ENCODE measurements at regions not wholly inside any gene's neighbourhood (a gene's known extent, or its start where the extent isn't known, plus 50 kb on each side); places are given as distances from the start of the nearest gene placed in this dataset.

- no peak for DNase-seq
Measured at GRCh38 chr5:179497636-179498340, 52.6 kb upstream of the RUFY1 start.

GRCh38 chr5:179495906-179496455 lies 54.4 kb upstream of the RUFY1 start:
- no peak for DNase-seq

- DNase-seq = no peak
Measured at GRCh38 chr5:179494774-179495526, 55.4 kb upstream of the RUFY1 start.

DNA sequence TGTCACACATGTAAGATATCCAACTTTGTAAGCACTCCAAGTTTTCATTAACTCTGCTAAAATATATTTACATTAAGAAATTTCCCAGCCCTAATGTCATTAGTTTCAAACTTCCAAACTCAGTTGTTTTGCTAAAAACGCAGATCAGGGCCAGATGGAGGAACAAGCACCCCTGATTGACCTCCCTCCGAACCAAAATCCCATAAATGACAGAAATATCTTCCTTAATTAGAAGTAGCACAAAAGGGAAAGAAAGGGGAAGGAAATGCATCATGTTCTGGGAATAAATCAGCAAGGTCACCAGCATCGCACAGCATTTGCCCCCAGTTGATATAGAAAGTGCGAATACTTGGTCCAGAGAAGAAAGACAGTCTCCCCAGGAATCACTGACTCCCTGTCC lies 61.4 kb upstream of the RUFY1 start:
- peak; percentile 71 for DNase-seq

GRCh38 chr5:179488491-179488890 lies 61.9 kb upstream of the RUFY1 start:
- no peak for DNase-seq

- DNase-seq = no peak
Measured at GRCh38 chr5:179487145-179487544, 63.2 kb upstream of the RUFY1 start.

GRCh38 chr5:179486596-179487051 lies 63.7 kb upstream of the RUFY1 start:
- DNase-seq = peak; percentile 38

DNA sequence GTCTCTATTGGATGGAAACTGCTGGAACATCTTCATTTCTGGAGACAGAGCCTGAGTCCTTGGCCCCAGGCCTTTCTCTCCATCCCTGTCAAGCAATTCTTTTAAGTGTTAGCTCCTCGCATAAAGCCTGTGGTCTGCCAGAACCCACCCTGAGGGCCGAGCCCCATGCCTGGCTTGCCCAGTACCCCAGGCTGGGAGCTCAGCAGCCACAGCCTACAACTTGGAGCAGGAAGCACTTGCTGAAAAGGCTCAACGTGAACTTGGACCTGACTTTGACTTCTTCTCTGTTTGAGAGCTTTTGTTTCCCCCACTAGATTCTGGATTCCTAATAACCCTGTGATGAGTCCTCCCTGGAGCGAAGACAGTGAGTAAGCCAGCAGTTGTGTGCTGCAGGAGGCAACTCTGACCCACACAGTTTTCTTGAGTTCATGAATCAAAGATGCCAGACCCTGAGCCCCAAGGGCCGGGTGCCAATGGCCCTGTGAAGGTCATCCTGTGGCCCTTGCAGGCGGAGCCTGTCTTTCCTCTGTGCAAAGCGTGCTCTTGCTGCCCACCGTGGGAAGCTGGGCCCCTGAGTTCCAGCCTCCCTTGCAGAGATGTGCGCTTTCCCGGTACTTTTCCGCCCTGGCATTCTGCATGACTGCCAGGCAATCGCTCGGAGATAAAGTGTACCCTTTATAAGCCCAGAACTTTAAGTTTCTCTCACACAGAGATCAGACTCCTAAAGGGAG lies 64.3 kb upstream of the RUFY1 start:
- DNase-seq = no peak

DNA sequence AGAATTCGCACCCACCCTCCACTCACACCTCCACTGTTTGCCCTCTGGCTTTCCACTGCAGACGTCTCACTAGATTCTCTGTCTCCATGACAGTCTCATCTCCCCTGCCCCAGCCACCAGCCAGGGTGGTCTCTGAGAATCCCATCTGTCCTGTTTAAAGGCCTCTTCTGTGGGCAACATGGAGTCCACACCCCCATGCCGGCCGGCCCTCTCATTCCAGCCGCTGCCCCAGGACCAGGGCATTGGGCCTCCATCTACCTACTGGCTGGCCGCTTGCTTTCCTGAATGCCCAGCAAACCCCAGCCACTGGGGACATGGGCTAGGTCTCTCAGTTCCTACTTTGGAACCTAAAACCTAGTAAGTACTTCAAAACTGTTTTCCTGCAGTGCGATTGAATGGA lies 65.6 kb upstream of the RUFY1 start:
- no peak for DNase-seq

DNA sequence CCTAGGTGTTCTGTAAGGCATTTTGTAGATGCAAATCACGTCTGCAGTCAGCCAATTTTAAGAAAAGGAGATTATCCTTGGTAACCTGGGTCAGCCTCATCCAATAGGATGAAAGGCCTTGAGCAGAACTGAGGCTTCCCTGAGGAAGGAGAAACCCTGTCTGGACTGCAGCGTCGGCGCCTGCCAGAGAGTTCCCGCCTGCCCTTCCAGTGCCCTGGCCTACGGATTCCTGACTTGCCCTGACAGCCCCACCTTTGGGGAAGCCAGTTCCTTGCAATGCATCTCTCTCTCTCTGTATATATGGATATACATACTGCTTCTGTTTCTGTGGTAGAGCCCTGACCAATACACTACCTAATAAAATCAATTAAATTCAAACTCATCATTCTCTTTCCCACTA lies 66.2 kb upstream of the RUFY1 start:
- no peak for DNase-seq

- DNase-seq = no peak
Measured at GRCh38 chr5:179478624-179479023, 71.7 kb upstream of the RUFY1 start.

DNA sequence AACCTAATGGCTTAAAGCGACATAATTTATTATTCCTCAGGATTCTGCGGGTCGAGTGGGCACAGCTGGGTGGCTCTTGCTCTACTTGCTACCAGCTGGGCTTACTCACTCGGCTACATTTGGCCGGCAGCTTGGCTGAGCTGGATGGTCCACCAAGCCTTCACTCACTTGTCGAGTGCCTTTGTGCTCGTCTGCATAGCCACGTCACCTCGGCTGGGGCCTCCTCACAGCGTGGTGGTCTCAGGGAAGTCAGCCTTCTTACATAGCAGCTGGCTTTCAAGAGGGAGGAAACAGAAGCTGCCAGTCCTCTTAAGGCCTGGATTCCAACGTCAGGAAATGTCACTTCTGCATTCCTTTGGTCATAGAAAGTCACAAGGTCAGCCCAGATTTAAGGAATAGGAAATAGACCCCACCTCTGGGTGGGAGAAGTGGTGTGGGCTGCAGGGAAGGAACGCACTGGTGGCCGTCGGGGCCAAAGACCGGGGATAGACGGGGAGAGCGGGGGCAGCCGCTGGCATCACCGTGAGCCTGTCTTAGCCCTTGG lies 75.1 kb upstream of the RUFY1 start:
- peak; percentile 78 for DNase-seq

- DNase-seq = no peak
Measured at GRCh38 chr5:179472641-179473040, 77.7 kb upstream of the RUFY1 start.

DNA sequence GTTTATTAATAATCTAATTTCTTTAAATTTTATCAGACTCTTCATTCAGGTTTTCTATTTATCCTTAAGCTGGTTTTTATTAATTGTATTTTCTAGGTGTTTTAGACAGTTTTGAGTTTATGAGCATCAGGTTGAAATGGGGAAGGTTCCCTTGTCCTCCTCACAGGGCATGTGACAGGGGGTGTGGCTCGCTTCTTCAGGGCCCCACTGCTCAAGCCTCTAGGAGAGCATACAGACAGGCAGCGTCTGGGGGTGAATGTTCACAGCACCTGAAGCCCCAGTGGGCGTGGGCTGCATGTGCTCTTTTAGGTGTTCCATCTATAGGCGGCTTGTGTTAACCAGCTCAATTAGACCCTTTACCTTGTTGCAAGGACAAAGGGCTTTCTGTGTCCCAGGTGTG lies 78.2 kb upstream of the RUFY1 start:
- DNase-seq = no peak

DNA sequence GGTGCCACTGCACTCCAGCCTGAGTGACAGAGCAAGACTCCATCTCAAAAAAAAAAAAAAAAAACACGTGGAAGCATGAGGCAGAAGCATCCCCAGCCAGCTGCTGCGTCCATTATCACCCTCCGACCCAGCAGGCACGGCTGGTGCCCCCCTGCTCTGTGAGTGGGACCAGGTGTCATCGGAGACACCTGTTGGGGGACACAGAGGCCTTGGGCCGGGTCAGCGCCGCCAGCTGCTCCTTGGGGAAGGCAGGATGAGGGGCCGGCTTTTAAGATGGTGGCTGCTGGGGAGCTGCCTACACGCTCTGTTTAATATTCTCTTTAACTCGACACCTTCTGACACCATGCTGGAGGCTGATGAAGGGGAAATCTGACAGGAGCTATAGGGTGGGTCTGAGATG lies 80.2 kb upstream of the RUFY1 start:
- no peak for DNase-seq

- no peak for DNase-seq
Measured at GRCh38 chr5:179468696-179469095, 81.7 kb upstream of the RUFY1 start.

DNA sequence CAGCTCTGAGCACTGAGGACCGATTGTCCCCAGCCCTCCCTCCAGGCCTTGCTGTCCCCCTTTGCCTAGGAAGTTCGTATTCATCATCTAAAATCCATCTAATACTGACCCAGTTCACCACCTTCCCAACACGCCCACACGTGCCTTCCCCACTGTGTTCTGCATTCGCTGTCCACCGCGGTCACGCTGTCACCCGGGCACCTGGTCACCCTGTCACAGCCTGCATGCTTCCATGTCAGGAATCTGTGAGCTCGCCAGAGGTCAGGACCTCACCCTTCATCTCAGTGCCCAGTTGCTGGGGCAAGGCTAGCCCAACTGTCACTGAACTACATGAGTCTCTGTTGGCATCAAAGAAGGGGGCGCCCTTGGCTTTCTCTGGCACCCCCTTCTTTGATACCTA lies 82.9 kb upstream of the RUFY1 start:
- no peak for DNase-seq

DNA sequence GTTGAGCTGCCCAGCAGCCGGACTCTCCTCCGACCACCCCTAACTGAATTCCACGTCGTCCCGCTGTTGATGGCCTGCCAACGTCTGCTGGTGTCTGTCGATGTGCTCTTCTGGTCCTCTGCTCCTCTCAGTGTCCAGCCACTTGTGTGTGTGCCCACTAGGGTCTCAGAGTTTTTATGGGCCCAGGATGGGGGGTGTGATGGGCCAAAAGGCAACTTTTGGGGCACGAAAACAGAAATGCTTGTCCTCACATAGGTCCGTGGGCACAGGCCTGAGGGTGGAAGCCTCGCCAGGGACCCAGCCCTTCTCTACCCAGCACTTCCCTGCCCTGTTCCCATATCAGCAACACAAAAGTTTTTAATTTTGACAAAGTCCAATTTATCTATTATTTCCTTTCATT lies 85.7 kb upstream of the RUFY1 start:
- no peak for DNase-seq

GRCh38 chr5:179462040-179462439 lies 88.3 kb upstream of the RUFY1 start:
- DNase-seq = no peak

GRCh38 chr5:179461576-179461975 lies 88.8 kb upstream of the RUFY1 start:
- no peak for DNase-seq

GRCh38 chr5:179459771-179460170 lies 90.6 kb upstream of the RUFY1 start:
- no peak for DNase-seq

- DNase-seq = no peak
Measured at GRCh38 chr5:179457612-179458011, 92.7 kb upstream of the RUFY1 start.

Data from renal pelvis (tissue), 1 donor.